HEK293 (cell line): ENCODE measurements at regions not wholly inside any gene's neighbourhood (a gene's known extent, or its start where the extent isn't known, plus 50 kb on each side); places are given as distances from the start of the nearest gene placed in this dataset.

Experiments
- TCF7L2 ChIP-seq: IDR thresholded peaks from 2 replicates; pipeline ENCODE4 v1.6.1; 2011; ENCODE audit warnings: low read depth, mild to moderate bottlenecking, inconsistent platforms, low read length, moderate library complexity, borderline replicate concordance
- ZNF239 ChIP-seq: fragments of 450-650 bp; formaldehyde crosslinking; IDR thresholded peaks from 2 replicates; pipeline ENCODE4 v1.5.1; 2016; ENCODE audit warnings: missing biosample characterization, missing genetic modification characterization
- ZNF660 ChIP-seq: fragments of 450-650 bp; IDR thresholded peaks from 2 replicates; pipeline ENCODE4 v1.5.1; 2018; ENCODE audit warnings: missing biosample characterization, mild to moderate bottlenecking, missing genetic modification characterization
- ZNF664 ChIP-seq: fragments of 450-650 bp; formaldehyde crosslinking; IDR thresholded peaks from 2 replicates; pipeline ENCODE4 v1.5.1; 2016; ENCODE audit warnings: missing biosample characterization, missing genetic modification characterization
- TF ChIP-seq, protein P1 (sequence below): fragments of 450-650 bp; formaldehyde crosslinking; IDR thresholded peaks from 2 replicates; pipeline ENCODE4 v1.5.1; 2016; ENCODE audit warnings: missing biosample characterization, missing genetic modification characterization
- TF ChIP-seq, protein P2 (sequence below): fragments of 450-650 bp; formaldehyde crosslinking; IDR thresholded peaks from 2 replicates; pipeline ENCODE4 v1.5.1; 2016; ENCODE audit warnings: missing biosample characterization, missing genetic modification characterization
- TF ChIP-seq, protein P3 (sequence below): fragments of 450-650 bp; IDR thresholded peaks from 2 replicates; pipeline ENCODE4 v1.5.1; 2018; ENCODE audit warnings: missing biosample characterization, mild to moderate bottlenecking, missing genetic modification characterization
- TF ChIP-seq, protein P4 (sequence below): fragments of 450-650 bp; formaldehyde crosslinking; IDR thresholded peaks from 2 replicates; pipeline ENCODE4 v1.5.1; 2016; ENCODE audit warnings: missing biosample characterization, missing genetic modification characterization
- TF ChIP-seq, protein P5 (sequence below): fragments of 450-650 bp; formaldehyde crosslinking; IDR thresholded peaks from 2 replicates; pipeline ENCODE4 v1.5.1; 2016; ENCODE audit warnings: missing biosample characterization, missing genetic modification characterization, low read depth

DNA sequence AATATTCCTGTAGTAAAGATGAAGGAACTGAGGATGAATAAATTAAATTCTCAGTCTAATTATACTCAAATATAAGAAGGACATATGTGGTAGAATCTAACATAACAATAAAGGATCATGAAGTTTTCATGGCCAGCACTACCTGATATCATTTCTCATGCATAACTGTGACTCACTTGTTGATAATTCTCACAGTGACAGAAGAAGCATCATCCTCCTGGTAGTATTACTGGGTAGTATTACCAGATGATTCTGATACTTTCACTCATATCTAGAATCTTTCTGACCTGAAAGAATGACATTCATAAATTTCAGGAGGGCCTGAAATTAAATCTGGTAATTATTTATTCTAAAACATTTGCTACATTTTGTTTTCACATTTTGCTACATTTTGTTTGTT, 1375.0 kb downstream of the EPHA7 start:
- TF ChIP-seq TCF7L2 (no peak), ZNF664 (tag by site-specific recombination) (no peak), ZNF239 (no peak), ZNF660 (no peak)
- TF ChIP-seq, protein P1, sequence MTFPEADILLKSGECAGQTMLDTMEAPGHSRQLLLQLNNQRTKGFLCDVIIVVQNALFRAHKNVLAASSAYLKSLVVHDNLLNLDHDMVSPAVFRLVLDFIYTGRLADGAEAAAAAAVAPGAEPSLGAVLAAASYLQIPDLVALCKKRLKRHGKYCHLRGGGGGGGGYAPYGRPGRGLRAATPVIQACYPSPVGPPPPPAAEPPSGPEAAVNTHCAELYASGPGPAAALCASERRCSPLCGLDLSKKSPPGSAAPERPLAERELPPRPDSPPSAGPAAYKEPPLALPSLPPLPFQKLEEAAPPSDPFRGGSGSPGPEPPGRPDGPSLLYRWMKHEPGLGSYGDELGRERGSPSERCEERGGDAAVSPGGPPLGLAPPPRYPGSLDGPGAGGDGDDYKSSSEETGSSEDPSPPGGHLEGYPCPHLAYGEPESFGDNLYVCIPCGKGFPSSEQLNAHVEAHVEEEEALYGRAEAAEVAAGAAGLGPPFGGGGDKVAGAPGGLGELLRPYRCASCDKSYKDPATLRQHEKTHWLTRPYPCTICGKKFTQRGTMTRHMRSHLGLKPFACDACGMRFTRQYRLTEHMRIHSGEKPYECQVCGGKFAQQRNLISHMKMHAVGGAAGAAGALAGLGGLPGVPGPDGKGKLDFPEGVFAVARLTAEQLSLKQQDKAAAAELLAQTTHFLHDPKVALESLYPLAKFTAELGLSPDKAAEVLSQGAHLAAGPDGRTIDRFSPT (tag by site-specific recombination), result no peak
- TF ChIP-seq, protein P2, sequence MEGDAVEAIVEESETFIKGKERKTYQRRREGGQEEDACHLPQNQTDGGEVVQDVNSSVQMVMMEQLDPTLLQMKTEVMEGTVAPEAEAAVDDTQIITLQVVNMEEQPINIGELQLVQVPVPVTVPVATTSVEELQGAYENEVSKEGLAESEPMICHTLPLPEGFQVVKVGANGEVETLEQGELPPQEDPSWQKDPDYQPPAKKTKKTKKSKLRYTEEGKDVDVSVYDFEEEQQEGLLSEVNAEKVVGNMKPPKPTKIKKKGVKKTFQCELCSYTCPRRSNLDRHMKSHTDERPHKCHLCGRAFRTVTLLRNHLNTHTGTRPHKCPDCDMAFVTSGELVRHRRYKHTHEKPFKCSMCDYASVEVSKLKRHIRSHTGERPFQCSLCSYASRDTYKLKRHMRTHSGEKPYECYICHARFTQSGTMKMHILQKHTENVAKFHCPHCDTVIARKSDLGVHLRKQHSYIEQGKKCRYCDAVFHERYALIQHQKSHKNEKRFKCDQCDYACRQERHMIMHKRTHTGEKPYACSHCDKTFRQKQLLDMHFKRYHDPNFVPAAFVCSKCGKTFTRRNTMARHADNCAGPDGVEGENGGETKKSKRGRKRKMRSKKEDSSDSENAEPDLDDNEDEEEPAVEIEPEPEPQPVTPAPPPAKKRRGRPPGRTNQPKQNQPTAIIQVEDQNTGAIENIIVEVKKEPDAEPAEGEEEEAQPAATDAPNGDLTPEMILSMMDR (tag by site-specific recombination), result no peak
- TF ChIP-seq, protein P3, sequence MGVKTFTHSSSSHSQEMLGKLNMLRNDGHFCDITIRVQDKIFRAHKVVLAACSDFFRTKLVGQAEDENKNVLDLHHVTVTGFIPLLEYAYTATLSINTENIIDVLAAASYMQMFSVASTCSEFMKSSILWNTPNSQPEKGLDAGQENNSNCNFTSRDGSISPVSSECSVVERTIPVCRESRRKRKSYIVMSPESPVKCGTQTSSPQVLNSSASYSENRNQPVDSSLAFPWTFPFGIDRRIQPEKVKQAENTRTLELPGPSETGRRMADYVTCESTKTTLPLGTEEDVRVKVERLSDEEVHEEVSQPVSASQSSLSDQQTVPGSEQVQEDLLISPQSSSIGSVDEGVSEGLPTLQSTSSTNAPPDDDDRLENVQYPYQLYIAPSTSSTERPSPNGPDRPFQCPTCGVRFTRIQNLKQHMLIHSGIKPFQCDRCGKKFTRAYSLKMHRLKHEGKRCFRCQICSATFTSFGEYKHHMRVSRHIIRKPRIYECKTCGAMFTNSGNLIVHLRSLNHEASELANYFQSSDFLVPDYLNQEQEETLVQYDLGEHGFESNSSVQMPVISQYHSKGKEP (tag by site-specific recombination), result no peak
- TF ChIP-seq, protein P4, sequence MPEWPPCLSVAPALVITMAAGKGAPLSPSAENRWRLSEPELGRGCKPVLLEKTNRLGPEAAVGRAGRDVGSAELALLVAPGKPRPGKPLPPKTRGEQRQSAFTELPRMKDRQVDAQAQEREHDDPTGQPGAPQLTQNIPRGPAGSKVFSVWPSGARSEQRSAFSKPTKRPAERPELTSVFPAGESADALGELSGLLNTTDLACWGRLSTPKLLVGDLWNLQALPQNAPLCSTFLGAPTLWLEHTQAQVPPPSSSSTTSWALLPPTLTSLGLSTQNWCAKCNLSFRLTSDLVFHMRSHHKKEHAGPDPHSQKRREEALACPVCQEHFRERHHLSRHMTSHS (tag by site-specific recombination), result no peak
- TF ChIP-seq, protein P5, sequence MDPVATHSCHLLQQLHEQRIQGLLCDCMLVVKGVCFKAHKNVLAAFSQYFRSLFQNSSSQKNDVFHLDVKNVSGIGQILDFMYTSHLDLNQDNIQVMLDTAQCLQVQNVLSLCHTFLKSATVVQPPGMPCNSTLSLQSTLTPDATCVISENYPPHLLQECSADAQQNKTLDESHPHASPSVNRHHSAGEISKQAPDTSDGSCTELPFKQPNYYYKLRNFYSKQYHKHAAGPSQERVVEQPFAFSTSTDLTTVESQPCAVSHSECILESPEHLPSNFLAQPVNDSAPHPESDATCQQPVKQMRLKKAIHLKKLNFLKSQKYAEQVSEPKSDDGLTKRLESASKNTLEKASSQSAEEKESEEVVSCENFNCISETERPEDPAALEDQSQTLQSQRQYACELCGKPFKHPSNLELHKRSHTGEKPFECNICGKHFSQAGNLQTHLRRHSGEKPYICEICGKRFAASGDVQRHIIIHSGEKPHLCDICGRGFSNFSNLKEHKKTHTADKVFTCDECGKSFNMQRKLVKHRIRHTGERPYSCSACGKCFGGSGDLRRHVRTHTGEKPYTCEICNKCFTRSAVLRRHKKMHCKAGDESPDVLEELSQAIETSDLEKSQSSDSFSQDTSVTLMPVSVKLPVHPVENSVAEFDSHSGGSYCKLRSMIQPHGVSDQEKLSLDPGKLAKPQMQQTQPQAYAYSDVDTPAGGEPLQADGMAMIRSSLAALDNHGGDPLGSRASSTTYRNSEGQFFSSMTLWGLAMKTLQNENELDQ, result no peak
